ENCODE measurements at regions not wholly inside any gene's neighbourhood (a gene's known extent, or its start where the extent isn't known, plus 50 kb on each side); places are given as distances from the start of the nearest gene placed in this dataset.

DNA sequence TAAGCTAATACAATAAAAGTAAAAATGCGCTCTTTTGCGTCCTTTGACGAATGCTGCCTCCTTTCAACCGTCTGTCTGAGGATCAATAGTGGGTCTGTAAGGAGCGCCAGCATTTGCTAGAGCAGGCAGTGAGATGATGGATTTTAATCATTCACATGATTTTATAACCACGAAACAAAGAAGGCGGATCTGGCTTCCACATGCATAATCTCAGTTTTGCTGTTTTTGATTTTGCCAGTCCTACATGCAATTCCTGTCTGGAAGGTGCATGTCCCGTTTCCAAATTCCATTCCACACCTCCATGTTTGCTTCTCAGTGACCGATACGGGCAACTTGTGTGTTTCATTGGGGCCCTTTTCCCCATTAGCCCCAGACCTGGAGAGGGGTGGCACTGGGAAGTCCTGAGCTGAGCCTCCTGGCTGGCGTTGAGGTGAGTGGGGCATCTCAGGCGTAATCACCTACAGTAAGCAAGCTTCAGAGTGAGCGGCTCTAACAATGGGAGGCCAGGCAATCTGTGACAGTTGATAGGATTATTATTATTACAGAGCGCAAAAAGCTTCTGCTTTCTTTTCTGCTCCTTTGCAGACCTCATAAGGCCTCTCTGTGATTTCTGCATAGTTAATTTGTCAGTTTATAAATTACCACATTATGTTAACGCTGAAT, 405.4 kb downstream of the ZSWIM6 start:
- Histone ChIP-seq H3K4me3 (no peak overlapping the region), H3K9me3 (no peaks in the 10 kb centered on the region), H3K27me3 (no peaks in the 10 kb centered on the region), H3K36me3 (replicated peaks in 1 of 2; ENCODE audit: insufficient read depth in 1 of 2, low read depth in 2 of 2) (no peaks in the 10 kb centered on the region), H3K4me1 (peaks cover 41% of the 10 kb centered on the region), H3K27ac (peak overlapping the region in 3 of 4 donors; percentile 49 to 72 (median 71))
- ATAC-seq (no peak), DNase-seq (no peak)
- intact Hi-C loops (cut with DNase I) = no loop called here
- WGBS, 2 donors = 73 to 76% methylated on average over 15 of the region's 15 CpGs
- no peak for TF ChIP-seq POLR2A (IDR thresholded peaks at IDR 0.05)
- TF ChIP-seq, protein P1, sequence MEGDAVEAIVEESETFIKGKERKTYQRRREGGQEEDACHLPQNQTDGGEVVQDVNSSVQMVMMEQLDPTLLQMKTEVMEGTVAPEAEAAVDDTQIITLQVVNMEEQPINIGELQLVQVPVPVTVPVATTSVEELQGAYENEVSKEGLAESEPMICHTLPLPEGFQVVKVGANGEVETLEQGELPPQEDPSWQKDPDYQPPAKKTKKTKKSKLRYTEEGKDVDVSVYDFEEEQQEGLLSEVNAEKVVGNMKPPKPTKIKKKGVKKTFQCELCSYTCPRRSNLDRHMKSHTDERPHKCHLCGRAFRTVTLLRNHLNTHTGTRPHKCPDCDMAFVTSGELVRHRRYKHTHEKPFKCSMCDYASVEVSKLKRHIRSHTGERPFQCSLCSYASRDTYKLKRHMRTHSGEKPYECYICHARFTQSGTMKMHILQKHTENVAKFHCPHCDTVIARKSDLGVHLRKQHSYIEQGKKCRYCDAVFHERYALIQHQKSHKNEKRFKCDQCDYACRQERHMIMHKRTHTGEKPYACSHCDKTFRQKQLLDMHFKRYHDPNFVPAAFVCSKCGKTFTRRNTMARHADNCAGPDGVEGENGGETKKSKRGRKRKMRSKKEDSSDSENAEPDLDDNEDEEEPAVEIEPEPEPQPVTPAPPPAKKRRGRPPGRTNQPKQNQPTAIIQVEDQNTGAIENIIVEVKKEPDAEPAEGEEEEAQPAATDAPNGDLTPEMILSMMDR (IDR thresholded peaks at IDR 0.05) = no peak

DNA sequence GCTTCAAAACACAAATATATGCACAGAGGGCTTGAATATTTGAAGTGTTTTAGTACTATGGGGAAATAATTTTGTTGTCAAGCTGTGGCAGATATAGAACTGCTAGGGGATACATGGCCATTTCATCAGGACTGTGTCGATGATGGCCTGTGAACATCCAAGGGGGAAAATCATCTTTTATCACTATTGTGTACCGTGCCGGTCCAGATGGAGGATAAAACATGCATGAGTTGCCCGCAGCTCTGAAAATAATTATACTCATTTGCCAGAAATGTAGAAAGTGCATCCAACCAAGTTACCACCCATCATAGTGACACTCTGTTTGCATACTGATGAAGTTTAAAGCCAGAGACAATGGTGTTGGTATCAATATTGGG, 405.9 kb downstream of the ZSWIM6 start:
- H3K4me1 ChIP-seq = peaks cover 35% of the 10 kb centered on the region
- WGBS, 2 donors = 91 to 93% methylated on average over 4 of the region's 4 CpGs
- ATAC-seq (no peak), DNase-seq (no peak)
- TF ChIP-seq, protein P1 (IDR thresholded peaks at IDR 0.05) = no peak
- no peak for TF ChIP-seq POLR2A (IDR thresholded peaks at IDR 0.05)
- H3K36me3 ChIP-seq (replicated peaks in 1 of 2; ENCODE audit: insufficient read depth in 1 of 2, low read depth in 2 of 2) = no peaks in the 10 kb centered on the region
- H3K27ac ChIP-seq = peak overlapping the region in 3 of 4 donors; percentile 49 to 72 (median 71)
- H3K27me3 ChIP-seq = no peaks in the 10 kb centered on the region
- H3K4me3 ChIP-seq = no peak overlapping the region
- H3K9me3 ChIP-seq = no peaks in the 10 kb centered on the region
- intact Hi-C loops (cut with DNase I) = no loop called here

DNA sequence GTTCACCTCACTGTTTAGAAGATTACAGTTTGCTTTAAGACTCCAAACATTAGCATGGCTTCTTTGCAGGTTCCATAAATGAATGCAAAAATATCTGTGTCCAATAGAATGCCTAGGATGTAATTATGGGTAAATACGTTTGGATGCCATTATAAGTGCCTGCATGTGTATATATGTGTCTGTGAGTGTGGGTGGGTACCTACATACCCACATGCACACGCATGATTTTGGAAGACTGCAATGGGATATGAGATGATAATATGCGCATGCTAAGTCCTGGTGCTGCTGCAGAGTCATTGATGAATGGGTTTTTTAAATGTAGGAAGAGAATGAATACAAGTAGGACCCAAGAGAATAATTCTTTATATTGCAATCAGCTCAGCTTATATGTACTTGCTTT, 406.4 kb downstream of the ZSWIM6 start:
- Histone ChIP-seq H3K36me3 (replicated peaks in 1 of 2; ENCODE audit: insufficient read depth in 1 of 2, low read depth in 2 of 2) (no peaks in the 10 kb centered on the region), H3K4me3 (no peak overlapping the region), H3K9me3 (no peaks in the 10 kb centered on the region), H3K27me3 (no peaks in the 10 kb centered on the region), H3K27ac (no peak overlapping the region), H3K4me1 (peaks cover 34% of the 10 kb centered on the region)
- TF ChIP-seq, protein P1 (IDR thresholded peaks at IDR 0.05) = no peak
- no peak for TF ChIP-seq POLR2A (IDR thresholded peaks at IDR 0.05)
- 87 to 95% methylated on average over 3 of the region's 3 CpGs for WGBS, 2 donors
- ATAC-seq (no peak), DNase-seq (no peak)
- intact Hi-C loops (cut with DNase I) = no loop called here

DNA sequence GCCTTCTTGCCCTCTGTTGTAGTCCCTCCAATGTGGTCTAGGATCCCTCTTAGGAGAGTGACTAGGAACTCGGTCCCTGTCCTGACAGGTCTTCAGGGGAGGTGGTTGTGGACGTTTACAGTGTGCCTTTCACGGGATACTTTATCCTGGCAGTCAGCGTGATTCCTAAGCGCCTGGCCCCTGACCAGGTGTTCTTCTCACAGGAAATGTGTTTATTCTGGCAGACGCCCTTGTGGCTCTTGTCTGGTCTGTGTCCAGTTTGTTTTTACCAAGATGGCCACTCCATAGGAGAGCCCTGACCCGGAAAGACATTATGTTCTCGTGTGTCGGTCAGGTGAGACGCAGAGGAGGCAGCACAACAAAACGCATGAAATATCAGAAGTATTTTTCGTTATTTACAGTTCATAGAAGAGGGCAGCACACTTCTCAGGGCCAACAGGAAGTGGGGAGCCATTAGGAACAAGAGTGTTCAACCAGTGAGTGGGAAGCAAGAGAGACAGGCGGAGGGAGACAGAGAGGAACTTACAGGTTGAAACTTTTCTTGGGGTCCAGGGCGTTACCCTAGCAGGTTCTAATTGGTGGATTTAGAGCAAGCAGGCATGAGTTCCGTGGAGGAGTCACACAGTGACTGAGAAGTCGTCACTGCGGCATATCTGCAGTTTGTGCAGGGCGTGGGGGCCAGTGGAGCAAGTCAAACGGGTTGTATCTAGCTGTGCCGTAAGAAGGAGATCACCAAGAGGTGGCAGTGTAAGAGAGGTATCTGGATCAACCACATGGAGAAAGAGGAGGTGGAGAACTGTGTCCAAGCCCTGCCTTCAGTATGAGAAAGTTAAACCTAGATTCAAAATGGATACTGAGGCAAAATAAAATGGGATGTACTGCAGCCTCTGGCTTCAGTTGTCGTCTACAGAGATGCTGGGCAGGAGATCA, 412.9 kb downstream of the ZSWIM6 start:
- Histone ChIP-seq H3K4me3 (no peak overlapping the region), H3K9me3 (no peaks in the 10 kb centered on the region), H3K27me3 (no peaks in the 10 kb centered on the region), H3K36me3 (replicated peaks in 1 of 2; ENCODE audit: insufficient read depth in 1 of 2, low read depth in 2 of 2) (no peaks in the 10 kb centered on the region), H3K4me1 (peaks cover 11% of the 10 kb centered on the region), H3K27ac (no peak overlapping the region)
- ATAC-seq = peak; percentile 50
- intact Hi-C loops (cut with DNase I) = no loop called here
- WGBS, 2 donors = 57 to 62% methylated on average over 21 of the region's 21 CpGs
- TF ChIP-seq, protein P1 (IDR thresholded peaks at IDR 0.05) = peak in 3 of 7 experiments; percentile 14 to 22 (median 22)
- no peak for TF ChIP-seq POLR2A (IDR thresholded peaks at IDR 0.05)
- peak in 3 of 4 donors; percentile 13 to 43 (median 31) for DNase-seq

Data from body of pancreas (tissue), 4 donors.